WI38 (cell line): ENCODE measurements at regions not wholly inside any gene's neighbourhood (a gene's known extent, or its start where the extent isn't known, plus 50 kb on each side); places are given as distances from the start of the nearest gene placed in this dataset.

Experiments
- H3K4me3 ChIP-seq: 2 replicates; pipeline ENCODE4 v1.5.1; 2011; ENCODE audit warnings: low read depth, mild to moderate bottlenecking, control low read depth, low read length
- TF ChIP-seq, protein P1 (sequence below): IDR thresholded peaks from 2 replicates; pipeline ENCODE4 v1.5.1; 2012; ENCODE audit warnings: low read depth, mild to moderate bottlenecking, control low read depth, low read length

DNA sequence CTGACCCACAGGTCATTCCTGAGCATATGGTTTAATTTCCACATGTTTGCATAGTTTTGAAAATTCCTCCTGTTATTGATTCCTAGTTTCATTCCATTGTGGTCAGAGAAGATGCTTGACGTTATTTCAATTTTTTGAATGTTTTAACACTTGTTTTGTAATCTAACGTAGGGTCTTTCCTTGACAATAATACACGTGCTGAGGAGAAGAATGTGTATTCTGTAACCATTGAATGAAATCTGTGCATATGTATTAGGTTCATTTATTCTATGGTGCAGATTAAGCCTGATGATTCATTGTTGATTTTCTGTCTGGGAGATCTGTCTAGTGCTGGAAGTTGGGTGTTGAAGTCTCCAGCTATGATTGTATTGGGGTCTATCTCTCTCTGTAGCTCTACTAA, 486.4 kb upstream of the RPS6KA3 start:
- H3K4me3 ChIP-seq, result no peak overlapping the region
- TF ChIP-seq, protein P1, sequence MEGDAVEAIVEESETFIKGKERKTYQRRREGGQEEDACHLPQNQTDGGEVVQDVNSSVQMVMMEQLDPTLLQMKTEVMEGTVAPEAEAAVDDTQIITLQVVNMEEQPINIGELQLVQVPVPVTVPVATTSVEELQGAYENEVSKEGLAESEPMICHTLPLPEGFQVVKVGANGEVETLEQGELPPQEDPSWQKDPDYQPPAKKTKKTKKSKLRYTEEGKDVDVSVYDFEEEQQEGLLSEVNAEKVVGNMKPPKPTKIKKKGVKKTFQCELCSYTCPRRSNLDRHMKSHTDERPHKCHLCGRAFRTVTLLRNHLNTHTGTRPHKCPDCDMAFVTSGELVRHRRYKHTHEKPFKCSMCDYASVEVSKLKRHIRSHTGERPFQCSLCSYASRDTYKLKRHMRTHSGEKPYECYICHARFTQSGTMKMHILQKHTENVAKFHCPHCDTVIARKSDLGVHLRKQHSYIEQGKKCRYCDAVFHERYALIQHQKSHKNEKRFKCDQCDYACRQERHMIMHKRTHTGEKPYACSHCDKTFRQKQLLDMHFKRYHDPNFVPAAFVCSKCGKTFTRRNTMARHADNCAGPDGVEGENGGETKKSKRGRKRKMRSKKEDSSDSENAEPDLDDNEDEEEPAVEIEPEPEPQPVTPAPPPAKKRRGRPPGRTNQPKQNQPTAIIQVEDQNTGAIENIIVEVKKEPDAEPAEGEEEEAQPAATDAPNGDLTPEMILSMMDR, result no peak

DNA sequence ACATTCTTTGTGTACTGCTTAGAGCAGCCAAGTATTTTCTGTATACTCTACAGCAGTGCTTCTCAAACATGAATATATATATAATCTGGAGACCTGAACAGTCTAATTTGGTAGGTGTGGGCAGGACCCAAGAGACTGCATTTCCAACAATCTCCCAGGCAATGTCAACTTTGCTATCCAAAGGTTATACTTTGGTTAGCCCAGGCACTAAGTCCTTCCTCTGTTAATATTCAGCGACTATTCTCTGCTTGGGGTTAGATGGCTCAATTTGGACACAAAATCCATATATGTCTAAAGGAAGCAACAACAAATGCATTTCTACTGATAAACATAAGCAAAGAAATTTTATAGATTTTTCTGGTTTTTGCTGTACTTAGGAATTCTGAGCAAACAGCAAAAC, 480.0 kb upstream of the RPS6KA3 start:
- no peak overlapping the region for H3K4me3 ChIP-seq
- TF ChIP-seq, protein P1, result no peak

DNA sequence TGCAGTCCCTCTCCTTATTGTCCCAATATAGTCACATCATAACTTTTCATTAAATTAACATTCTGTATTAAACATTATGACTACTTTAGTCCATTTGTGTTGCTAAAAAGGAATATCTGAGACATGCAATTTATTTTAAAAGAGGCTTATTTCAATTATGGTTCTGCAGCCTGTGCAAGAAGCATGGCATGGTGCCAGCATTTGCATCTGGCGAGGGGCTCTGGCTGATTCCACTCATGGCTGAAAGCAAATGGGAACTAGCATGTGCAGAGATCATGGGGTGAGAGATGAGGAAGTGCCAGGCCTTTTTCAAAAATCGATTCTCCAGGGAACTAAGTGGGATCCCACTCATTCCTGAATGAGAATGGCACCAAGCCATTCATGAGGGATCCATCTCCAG, 476.3 kb upstream of the RPS6KA3 start:
- H3K4me3 ChIP-seq, result no peak overlapping the region
- TF ChIP-seq, protein P1, result no peak

DNA sequence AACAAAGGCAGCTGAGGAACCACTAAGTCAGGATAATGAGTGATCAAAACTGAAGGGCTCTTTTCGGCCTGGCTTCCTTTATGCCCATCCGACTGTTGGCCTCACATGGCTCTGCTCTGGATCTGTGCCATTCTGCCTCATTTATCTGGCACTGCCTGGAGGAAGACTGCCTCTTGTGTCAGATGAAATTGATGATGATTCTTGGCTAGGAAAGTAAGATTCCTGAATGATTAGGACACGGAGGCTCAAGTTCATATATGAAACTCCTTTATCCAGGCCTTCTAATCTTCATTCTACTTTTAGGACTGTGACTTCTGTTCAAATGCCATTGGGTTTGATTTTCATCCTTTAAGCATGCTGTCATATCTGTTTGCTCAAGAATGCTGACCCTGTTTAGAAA, 475.4 kb upstream of the RPS6KA3 start:
- TF ChIP-seq, protein P1, result no peak
- no peak overlapping the region for H3K4me3 ChIP-seq

GRCh38 chrX:20740443-20740842, 473.7 kb upstream of the RPS6KA3 start:
- no peak overlapping the region for H3K4me3 ChIP-seq
- TF ChIP-seq, protein P1, result no peak

- TF ChIP-seq, protein P1, result no peak
- no peak overlapping the region for H3K4me3 ChIP-seq
These were observed 472.5 kb upstream of the RPS6KA3 start for GRCh38 chrX:20739038-20739745.

DNA sequence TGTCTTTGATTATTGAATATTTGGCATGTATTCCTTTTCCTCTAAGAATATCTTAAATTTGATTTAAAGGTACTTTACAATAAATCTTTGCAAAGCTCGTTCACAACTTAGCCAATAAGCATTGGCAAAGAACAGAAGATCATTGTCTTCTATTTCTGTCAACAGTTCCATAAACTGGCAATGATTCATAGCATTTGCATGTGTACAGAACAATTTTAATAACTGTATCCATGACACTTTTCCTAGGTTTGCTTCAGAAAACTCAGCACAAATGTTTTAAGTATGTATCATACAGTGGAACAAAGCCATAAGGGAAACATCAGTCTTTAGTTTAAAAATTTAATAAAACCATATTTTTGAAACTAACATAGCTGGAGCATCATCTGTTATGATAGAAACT, 462.7 kb upstream of the RPS6KA3 start:
- TF ChIP-seq, protein P1, result no peak
- H3K4me3 ChIP-seq, result no peak overlapping the region
